Spinal cord (tissue), 9 donors: ENCODE measurements at regions not wholly inside any gene's neighbourhood (a gene's known extent, or its start where the extent isn't known, plus 50 kb on each side); places are given as distances from the start of the nearest gene placed in this dataset.

Source experiments
- DNase-seq, 6 donors: peaks; one replicate each; pipeline versions ENCODE4 v3.0.0 to v3.0.0-alpha.2; 2013 to 2015; ENCODE audit warnings: low spot score in 6 of 6, low read depth in 4 of 6
- H3K27ac ChIP-seq: one replicate; pipeline ENCODE4 v1.5.1; 2013; ENCODE audit warnings: low read depth, low read length, control low read depth
- H3K27me3 ChIP-seq: one replicate; pipeline ENCODE4 v1.6.1; 2013; ENCODE audit warnings: low read length; ENCODE audit not compliant: control insufficient read depth, insufficient read depth
- H3K36me3 ChIP-seq: one replicate; pipeline ENCODE4 v1.6.1; 2013; ENCODE audit warnings: low read length; ENCODE audit not compliant: control insufficient read depth, insufficient read depth
- H3K4me1 ChIP-seq: one replicate; pipeline ENCODE4 v1.6.1; 2013; ENCODE audit warnings: low read length; ENCODE audit not compliant: control insufficient read depth, insufficient read depth
- H3K4me3 ChIP-seq: one replicate; pipeline ENCODE4 v1.5.1; 2013; ENCODE audit warnings: low read depth, low read length, control low read depth
- H3K9me3 ChIP-seq: one replicate; pipeline ENCODE4 v1.6.1; 2013; ENCODE audit warnings: low read length; ENCODE audit not compliant: control insufficient read depth, insufficient read depth
- WGBS: methylation state at CpG from one replicate; pipeline ENCODE4 v1.1.5; 2013; ENCODE audit warnings: missing lambda C conversion rate; ENCODE audit not compliant: insufficient coverage; 5-methylcytosine and 5-hydroxymethylcytosine counted together
- donor health status: healthy.

DNA sequence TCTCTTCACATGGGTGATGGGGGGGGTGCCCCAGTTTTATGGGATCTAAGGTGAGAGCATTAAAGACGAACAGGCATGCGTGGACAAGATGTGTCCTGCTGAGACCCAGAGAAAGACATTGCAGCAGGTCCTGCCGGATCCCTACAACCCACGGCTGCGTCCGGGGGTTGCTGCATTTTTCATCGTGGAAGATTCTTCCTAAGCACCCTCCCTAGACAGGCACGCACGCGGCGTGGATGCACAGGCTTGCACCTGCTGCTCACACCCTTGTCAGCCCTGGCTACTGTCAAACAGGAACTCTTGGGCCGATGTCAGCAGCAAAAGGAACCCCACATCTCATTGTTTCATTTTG is 280.6 kb upstream of the RTL1 start:
- no peaks in the 10 kb centered on the region for H3K9me3 ChIP-seq
- 55% methylated on average over 10 of the region's 12 CpGs for WGBS
- H3K27me3 ChIP-seq = no peaks in the 10 kb centered on the region
- peaks cover 24% of the 10 kb centered on the region for H3K4me1 ChIP-seq
- DNase-seq = no peak
- no peaks in the 10 kb centered on the region for H3K36me3 ChIP-seq
- H3K4me3 ChIP-seq = no peak overlapping the region
- no peak overlapping the region for H3K27ac ChIP-seq

DNA sequence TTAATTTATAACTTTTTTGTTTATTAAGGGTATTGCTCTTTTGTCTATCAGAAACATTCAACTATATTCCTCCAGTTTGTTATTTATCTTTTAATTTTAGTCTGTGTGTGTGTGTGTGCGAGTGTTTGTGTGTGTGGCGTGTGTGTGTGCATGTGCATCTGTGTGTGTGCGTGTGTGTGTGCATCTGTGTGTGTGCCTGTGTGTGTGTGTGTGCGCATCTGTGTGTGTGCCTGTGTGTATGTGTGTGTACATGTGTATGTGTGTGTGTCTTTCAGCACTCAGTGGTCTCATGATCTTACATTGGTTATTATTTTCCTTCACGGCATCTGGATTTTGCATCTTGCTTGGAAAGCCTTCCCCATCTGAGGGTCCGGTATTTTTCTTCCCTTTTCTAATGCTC is 281.1 kb upstream of the RTL1 start:
- Histone ChIP-seq H3K4me3 (no peak overlapping the region), H3K9me3 (no peaks in the 10 kb centered on the region), H3K27ac (no peak overlapping the region), H3K4me1 (peaks cover 24% of the 10 kb centered on the region), H3K27me3 (no peaks in the 10 kb centered on the region), H3K36me3 (no peaks in the 10 kb centered on the region)
- WGBS = no CpG with 5 or more reads among the region's 6 CpGs
- DNase-seq = no peak

DNA sequence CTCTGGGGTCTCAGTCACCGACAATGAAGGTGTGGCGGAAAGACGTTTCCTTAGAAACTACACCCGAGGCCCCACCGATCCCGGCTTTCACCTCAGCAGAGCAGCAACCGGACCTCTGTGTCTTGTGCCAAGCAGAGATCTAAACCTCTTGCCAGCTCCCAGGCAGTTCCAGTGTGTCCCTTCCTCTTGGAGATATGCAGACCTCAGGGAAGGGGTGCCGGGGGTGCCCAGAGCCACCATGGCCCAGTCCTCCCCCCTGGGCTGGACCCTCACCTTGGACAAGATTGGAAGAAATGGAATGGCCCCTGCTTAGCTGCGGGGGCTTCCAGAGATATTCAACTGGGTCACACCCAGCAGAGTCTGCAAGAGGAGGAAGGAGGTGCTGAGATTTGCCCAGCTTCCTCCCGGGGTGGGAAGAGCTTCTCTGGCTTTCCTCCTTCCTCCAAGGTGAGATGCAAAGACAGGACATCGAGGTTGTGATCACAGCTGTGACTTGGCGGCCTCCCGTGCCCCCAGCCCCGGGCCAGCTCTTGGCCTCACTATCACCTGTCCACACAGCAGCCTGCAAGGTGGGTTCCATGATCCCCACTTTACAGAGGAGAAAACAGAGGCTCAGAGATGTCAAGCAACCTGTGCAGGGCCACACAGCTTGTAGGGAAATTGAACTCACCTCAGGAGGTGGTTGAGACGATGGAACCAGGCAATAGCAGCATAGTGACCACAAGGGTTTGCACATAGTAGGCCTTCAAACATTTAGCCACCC is 281.7 kb upstream of the RTL1 start:
- no peaks in the 10 kb centered on the region for H3K27me3 ChIP-seq
- no peak overlapping the region for H3K4me3 ChIP-seq
- no peak for DNase-seq
- peaks cover 21% of the 10 kb centered on the region for H3K4me1 ChIP-seq
- no peaks in the 10 kb centered on the region for H3K9me3 ChIP-seq
- H3K36me3 ChIP-seq = no peaks in the 10 kb centered on the region
- WGBS = 71% methylated on average over 12 of the region's 15 CpGs
- H3K27ac ChIP-seq = no peak overlapping the region

DNA sequence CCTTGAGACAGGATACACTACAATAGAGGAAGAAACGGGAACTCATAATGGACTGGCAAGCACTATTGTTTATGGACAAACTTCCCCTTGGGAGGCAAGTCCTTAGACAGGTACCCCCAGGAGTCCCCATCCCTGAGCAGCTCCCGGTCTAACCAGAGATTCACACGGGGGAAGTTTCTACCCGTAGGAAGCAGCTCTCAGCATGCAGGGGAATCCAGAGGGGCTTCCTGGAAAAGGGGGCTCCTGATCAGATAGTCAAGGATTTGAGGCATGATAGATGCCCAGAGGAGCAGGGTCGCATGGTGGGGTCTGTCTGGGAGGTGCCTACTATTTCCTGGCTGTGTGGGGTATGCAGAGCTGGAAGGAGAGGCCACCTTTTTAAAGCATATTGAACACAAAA is 282.4 kb upstream of the RTL1 start:
- no peak overlapping the region for H3K4me3 ChIP-seq
- no peak for DNase-seq
- no peaks in the 10 kb centered on the region for H3K36me3 ChIP-seq
- peaks cover 21% of the 10 kb centered on the region for H3K4me1 ChIP-seq
- H3K9me3 ChIP-seq = no peaks in the 10 kb centered on the region
- no peaks in the 10 kb centered on the region for H3K27me3 ChIP-seq
- WGBS = 96% methylated on average over 3 of the region's 5 CpGs
- H3K27ac ChIP-seq = no peak overlapping the region

- H3K36me3 ChIP-seq = no peaks in the 10 kb centered on the region
- peaks cover 21% of the 10 kb centered on the region for H3K4me1 ChIP-seq
- no peak overlapping the region for H3K4me3 ChIP-seq
- H3K27ac ChIP-seq = no peak overlapping the region
- no peaks in the 10 kb centered on the region for H3K27me3 ChIP-seq
- WGBS = 53% methylated on average over 5 of the region's 8 CpGs
- no peaks in the 10 kb centered on the region for H3K9me3 ChIP-seq
- DNase-seq = peak in 1 of 6 donors; percentile 33
Measured at GRCh38 chr14:101186544-101186943, 283.0 kb upstream of the RTL1 start.

- peak in 1 of 6 donors; percentile 25 for DNase-seq
- H3K4me1 ChIP-seq = peaks cover 25% of the 10 kb centered on the region
- WGBS = 77% methylated on average over 9 of the region's 14 CpGs
- H3K4me3 ChIP-seq = no peak overlapping the region
- H3K36me3 ChIP-seq = no peaks in the 10 kb centered on the region
- no peak overlapping the region for H3K27ac ChIP-seq
- H3K9me3 ChIP-seq = no peaks in the 10 kb centered on the region
- no peaks in the 10 kb centered on the region for H3K27me3 ChIP-seq
Measured at GRCh38 chr14:101186992-101187815, 283.7 kb upstream of the RTL1 start.

DNA sequence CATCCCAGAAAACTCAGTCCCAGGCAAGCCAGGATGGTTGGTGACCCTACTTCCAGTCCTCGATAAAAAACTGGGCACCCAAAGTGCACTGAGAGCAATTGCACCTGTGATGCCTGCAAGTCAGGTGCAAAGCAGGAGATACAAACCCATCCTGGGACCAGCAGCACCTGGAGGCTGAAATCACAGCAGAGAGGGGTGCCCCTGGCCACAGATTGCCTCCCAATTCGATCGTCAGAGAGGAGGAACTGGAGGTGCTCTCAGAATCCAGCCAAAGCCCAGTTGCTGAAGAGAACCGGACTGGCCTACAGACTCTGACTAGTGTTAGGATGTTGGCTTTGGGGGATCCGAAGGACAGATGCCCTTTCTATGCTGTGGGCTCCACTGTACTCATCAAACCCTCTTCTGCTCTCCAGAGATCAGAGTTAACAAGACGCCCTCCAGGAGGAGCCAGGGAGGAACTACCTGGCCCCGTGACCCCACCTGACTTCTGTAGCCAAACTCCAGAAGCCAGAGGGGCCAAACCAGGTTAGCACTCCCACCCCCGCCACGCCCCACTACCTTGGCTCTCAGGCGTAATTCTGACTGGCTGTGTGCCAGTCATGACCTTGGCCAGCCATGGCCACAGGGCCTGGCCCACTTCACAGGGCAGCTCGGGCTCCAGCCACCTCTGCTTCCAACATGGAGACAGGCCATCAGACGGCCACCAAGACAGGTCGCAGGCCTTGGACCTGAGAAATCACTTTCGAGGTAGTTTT is 284.5 kb upstream of the RTL1 start:
- no peak for DNase-seq
- no peak overlapping the region for H3K27ac ChIP-seq
- H3K9me3 ChIP-seq = no peaks in the 10 kb centered on the region
- H3K4me1 ChIP-seq = peaks cover 32% of the 10 kb centered on the region
- WGBS = 87% methylated on average over 12 of the region's 14 CpGs
- no peaks in the 10 kb centered on the region for H3K27me3 ChIP-seq
- no peak overlapping the region for H3K4me3 ChIP-seq
- H3K36me3 ChIP-seq = no peaks in the 10 kb centered on the region

- Histone ChIP-seq H3K27ac (no peak overlapping the region), H3K4me1 (peaks cover 32% of the 10 kb centered on the region), H3K36me3 (no peaks in the 10 kb centered on the region), H3K9me3 (no peaks in the 10 kb centered on the region), H3K4me3 (no peak overlapping the region), H3K27me3 (no peaks in the 10 kb centered on the region)
- 57% methylated on average over 3 of the region's 7 CpGs for WGBS
- no peak for DNase-seq
Measured at GRCh38 chr14:101188571-101188915, 285.0 kb upstream of the RTL1 start.

- Histone ChIP-seq H3K27ac (no peak overlapping the region), H3K9me3 (no peaks in the 10 kb centered on the region), H3K27me3 (no peaks in the 10 kb centered on the region), H3K4me3 (no peak overlapping the region), H3K4me1 (peaks cover 32% of the 10 kb centered on the region), H3K36me3 (peaks cover under 1% of the 10 kb centered on the region)
- DNase-seq = no peak
- 40% methylated on average over 2 of the region's 2 CpGs for WGBS
Measured at GRCh38 chr14:101189266-101189665, 285.7 kb upstream of the RTL1 start.
